ENCODE measurements at regions not wholly inside any gene's neighbourhood (a gene's known extent, or its start where the extent isn't known, plus 50 kb on each side); places are given as distances from the start of the nearest gene placed in this dataset.

DNA sequence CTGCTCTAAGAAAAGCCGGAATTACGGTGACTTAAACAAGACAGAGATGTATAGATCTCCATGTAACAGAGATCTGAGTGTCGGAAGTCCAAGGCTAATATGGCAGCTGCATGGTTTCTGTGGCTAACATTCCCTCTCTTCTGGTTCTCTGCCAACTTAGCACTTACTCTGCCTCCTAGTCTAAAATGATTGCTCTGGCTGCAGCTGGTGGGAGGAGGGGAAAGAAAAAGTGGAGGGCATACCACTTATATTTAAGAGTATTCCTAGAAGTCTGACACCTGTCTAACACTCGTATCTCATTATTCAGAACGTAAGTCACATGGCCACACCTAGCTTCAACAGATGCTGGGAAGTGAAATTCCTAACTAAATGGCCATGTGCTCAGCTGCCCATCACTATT lies 551.5 kb upstream of the TLE4 start:
- intact Hi-C loops (cut with micrococcal nuclease): no loop called here
- no peaks in the 10 kb centered on the region for H3K4me1 ChIP-seq (ENCODE audit: control insufficient read depth, insufficient read depth, low read length)
- Mint-ChIP-seq H3K4me3 (no peak overlapping the region), H3K9me3 (peaks cover 3 to 5% of the 10 kb centered on the region in 2 donors), H3K27ac (no peak overlapping the region), H3K36me3 (no peaks in the 10 kb centered on the region), H3K4me1 (no peaks in the 10 kb centered on the region), H3K27me3 (ENCODE audit: low read depth in 2 of 2) (no peaks in the 10 kb centered on the region)
- TF ChIP-seq, protein P1, sequence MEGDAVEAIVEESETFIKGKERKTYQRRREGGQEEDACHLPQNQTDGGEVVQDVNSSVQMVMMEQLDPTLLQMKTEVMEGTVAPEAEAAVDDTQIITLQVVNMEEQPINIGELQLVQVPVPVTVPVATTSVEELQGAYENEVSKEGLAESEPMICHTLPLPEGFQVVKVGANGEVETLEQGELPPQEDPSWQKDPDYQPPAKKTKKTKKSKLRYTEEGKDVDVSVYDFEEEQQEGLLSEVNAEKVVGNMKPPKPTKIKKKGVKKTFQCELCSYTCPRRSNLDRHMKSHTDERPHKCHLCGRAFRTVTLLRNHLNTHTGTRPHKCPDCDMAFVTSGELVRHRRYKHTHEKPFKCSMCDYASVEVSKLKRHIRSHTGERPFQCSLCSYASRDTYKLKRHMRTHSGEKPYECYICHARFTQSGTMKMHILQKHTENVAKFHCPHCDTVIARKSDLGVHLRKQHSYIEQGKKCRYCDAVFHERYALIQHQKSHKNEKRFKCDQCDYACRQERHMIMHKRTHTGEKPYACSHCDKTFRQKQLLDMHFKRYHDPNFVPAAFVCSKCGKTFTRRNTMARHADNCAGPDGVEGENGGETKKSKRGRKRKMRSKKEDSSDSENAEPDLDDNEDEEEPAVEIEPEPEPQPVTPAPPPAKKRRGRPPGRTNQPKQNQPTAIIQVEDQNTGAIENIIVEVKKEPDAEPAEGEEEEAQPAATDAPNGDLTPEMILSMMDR (IDR thresholded peaks at IDR 0.05): no peak
- no peaks in the 10 kb centered on the region for H3K9me3 ChIP-seq (ENCODE audit: control insufficient read depth, insufficient read depth, low read length)
- H3K36me3 ChIP-seq (ENCODE audit: control insufficient read depth, insufficient read depth, low read length): no peaks in the 10 kb centered on the region
- DNase-seq (no peak), ATAC-seq (no peak)
- H3K27me3 ChIP-seq (ENCODE audit: control insufficient read depth, insufficient read depth, low read length): no peaks in the 10 kb centered on the region
- H3K4me3 ChIP-seq (ENCODE audit: low read length): no peak overlapping the region
- over 99% methylated on average over 5 of the region's 5 CpGs for WGBS (ENCODE audit: insufficient coverage)
- H3K27ac ChIP-seq (ENCODE audit: low read length): no peak overlapping the region

DNA sequence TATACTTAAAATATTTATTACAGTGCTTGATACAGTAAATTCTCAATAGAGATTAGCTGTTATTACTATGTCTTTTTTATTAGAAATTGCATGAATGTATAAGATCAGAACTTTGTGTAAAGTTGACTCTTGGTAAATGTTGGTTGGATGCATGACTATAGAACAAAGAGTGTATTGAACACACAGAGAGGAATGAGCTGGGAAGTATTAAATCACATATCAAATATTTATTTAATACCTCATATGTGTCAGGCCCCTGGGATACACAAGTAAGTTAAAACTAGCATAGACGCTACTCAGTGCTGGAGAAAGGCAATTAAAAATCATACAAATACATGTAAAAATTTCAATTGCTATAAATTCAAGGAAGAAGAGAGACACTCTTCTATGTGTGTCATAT lies 550.7 kb upstream of the TLE4 start:
- H3K27me3 ChIP-seq (ENCODE audit: control insufficient read depth, insufficient read depth, low read length): no peaks in the 10 kb centered on the region

GRCh38 chr9:79023134-79023580 lies 548.6 kb upstream of the TLE4 start:
- Mint-ChIP-seq H3K27me3 (ENCODE audit: low read depth in 2 of 2) (no peaks in the 10 kb centered on the region), H3K4me1 (no peaks in the 10 kb centered on the region), H3K27ac (no peak overlapping the region), H3K36me3 (no peaks in the 10 kb centered on the region), H3K4me3 (no peak overlapping the region), H3K9me3 (peaks cover 3 to 4% of the 10 kb centered on the region in 2 donors)
- TF ChIP-seq, protein P1 (IDR thresholded peaks at IDR 0.05): no peak
- no peak overlapping the region for H3K4me3 ChIP-seq (ENCODE audit: low read length)
- no CpG with 5 or more reads among the region's 3 CpGs for WGBS (ENCODE audit: insufficient coverage)
- H3K4me1 ChIP-seq (ENCODE audit: control insufficient read depth, insufficient read depth, low read length): no peaks in the 10 kb centered on the region
- ATAC-seq (no peak), DNase-seq (no peak)
- intact Hi-C loops (cut with micrococcal nuclease): no loop called here
- no peaks in the 10 kb centered on the region for H3K27me3 ChIP-seq (ENCODE audit: control insufficient read depth, insufficient read depth, low read length)
- no peaks in the 10 kb centered on the region for H3K9me3 ChIP-seq (ENCODE audit: control insufficient read depth, insufficient read depth, low read length)
- no peaks in the 10 kb centered on the region for H3K36me3 ChIP-seq (ENCODE audit: control insufficient read depth, insufficient read depth, low read length)
- H3K27ac ChIP-seq (ENCODE audit: low read length): no peak overlapping the region

More for the DNA sequence above, 550.7 kb upstream of the TLE4 start:
- H3K36me3 Mint-ChIP-seq: no peaks in the 10 kb centered on the region
- Histone ChIP-seq H3K27ac (ENCODE audit: low read length) (no peak overlapping the region), H3K9me3 (ENCODE audit: control insufficient read depth, insufficient read depth, low read length) (no peaks in the 10 kb centered on the region), H3K4me1 (ENCODE audit: control insufficient read depth, insufficient read depth, low read length) (no peaks in the 10 kb centered on the region), H3K4me3 (ENCODE audit: low read length) (no peak overlapping the region), H3K36me3 (ENCODE audit: control insufficient read depth, insufficient read depth, low read length) (no peaks in the 10 kb centered on the region)
- no peak overlapping the region for H3K4me3 Mint-ChIP-seq
- no peaks in the 10 kb centered on the region for H3K4me1 Mint-ChIP-seq
- ATAC-seq: no peak
- intact Hi-C loops (cut with micrococcal nuclease): no loop called here
- H3K27ac Mint-ChIP-seq: no peak overlapping the region
- no peaks in the 10 kb centered on the region for H3K27me3 Mint-ChIP-seq (ENCODE audit: low read depth in 2 of 2)
- no CpG with 5 or more reads among the region's 1 CpG for WGBS (ENCODE audit: insufficient coverage)
- TF ChIP-seq, protein P1 (IDR thresholded peaks at IDR 0.05): no peak
- no peak for DNase-seq
- peaks cover 2 to 4% of the 10 kb centered on the region in 2 donors for H3K9me3 Mint-ChIP-seq

DNA sequence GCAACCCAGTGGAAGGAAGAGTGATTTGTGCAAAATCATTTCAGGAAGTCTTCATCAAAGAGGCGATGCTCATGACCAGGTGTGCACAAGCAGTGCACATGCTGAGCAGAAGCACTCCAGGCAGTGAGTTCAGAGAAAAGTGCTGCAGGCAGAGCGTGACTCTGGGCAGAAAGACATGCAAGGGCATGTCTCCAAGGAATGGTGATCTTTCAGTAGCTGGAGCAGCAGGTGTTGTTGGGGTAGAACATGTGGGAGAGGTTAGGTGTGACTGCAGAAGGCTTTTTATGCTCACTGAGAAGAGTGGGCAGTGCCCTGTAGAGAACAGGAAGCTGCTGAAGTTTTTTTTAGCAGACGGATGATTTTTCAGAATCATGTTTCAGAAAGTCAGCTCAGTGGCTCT lies 545.4 kb upstream of the TLE4 start:
- no peaks in the 10 kb centered on the region for H3K4me1 ChIP-seq (ENCODE audit: control insufficient read depth, insufficient read depth, low read length)
- Mint-ChIP-seq H3K9me3 (peaks cover 0 to 3% of the 10 kb centered on the region in 2 donors), H3K4me1 (no peaks in the 10 kb centered on the region), H3K27me3 (ENCODE audit: low read depth in 2 of 2) (no peaks in the 10 kb centered on the region), H3K36me3 (no peaks in the 10 kb centered on the region), H3K27ac (no peak overlapping the region), H3K4me3 (no peak overlapping the region)
- 9% methylated on average over 3 of the region's 3 CpGs for WGBS (ENCODE audit: insufficient coverage)
- intact Hi-C loops (cut with micrococcal nuclease): no loop called here
- H3K27ac ChIP-seq (ENCODE audit: low read length): no peak overlapping the region
- no peaks in the 10 kb centered on the region for H3K9me3 ChIP-seq (ENCODE audit: control insufficient read depth, insufficient read depth, low read length)
- no peak for DNase-seq
- H3K36me3 ChIP-seq (ENCODE audit: control insufficient read depth, insufficient read depth, low read length): no peaks in the 10 kb centered on the region
- ATAC-seq: no peak
- H3K27me3 ChIP-seq (ENCODE audit: control insufficient read depth, insufficient read depth, low read length): no peaks in the 10 kb centered on the region
- TF ChIP-seq, protein P1 (IDR thresholded peaks at IDR 0.05): no peak
- no peak overlapping the region for H3K4me3 ChIP-seq (ENCODE audit: low read length)
